T follicular helper cell (primary cell): ENCODE measurements at regions not wholly inside any gene's neighbourhood (a gene's known extent, or its start where the extent isn't known, plus 50 kb on each side); places are given as distances from the start of the nearest gene placed in this dataset.
"Not testable (repeated sequence)": the region's sequence is repeated elsewhere in the genome, so short reads cannot be mapped to it uniquely, and the experiment has no call there.

Experiments
- DNase-seq: peaks from one replicate; pipeline ENCODE4 v3.0.0-alpha.2; 2020; ENCODE audit warnings: low read depth

DNA sequence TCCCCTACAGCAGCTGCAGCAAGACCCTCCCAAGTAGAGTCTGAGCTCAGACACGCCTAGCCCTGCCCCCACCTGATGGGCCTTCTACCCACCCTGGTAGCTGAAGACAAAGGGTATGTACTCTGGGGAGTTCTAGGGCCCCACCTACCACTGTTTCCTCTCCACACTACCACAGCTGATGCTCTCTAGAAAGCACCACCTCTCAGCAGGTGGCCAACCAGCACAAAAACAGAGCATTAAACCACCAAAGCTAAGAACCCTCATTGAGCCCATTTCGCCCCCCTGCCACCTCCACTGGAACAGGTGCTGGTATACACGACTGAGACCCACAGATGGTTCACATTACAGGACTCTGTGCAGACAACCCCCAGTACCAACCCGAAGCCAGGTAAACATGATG is 258.9 kb downstream of the SETD4 start:
- DNase-seq = no peak

DNA sequence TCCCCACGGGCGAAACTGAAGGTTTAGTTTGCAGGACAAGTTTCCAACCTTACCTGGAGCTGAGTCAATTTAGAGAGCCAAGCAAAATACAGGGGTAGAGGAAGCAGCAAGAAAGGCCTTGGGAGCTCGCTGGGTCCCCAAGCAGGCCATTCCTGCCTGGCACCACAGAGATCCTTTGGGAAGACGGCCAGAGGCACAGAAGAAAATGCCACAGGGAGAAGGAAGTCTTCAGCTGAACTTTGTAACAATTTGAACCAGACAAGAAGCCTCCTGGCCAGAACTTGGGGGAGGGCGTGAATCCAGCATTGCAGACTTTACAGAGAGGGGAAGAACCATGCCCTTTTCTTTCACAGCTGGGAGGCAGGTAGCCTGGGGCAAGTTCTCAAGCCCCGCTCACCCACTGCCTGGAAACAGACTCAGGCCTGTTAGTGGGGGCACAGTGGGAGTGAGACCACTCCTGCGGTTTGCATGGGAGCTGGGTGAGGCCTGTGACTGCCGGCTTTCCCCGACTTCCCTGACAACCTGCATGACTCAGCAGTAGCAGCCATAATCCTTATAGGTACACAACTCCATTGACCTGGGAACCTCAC is 259.4 kb downstream of the SETD4 start:
- not testable (repeated sequence) for DNase-seq

DNA sequence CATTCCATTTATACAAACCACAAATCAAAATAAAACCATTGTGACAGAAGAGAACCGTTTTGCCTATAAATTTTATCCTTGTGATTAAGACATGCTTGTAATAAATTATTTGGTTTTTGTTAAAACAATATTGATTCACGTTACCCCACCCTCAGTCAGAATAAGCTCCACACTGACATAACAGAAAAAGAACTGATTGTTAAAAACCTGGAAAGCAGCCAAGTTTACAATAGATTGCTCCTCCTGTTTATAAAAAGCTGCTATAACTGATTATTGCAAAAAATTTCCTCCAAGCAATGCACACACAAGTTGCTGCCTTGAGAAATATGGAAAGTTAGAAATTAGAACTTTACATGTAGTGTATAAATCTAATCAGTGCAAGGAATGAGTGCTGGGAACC is 263.5 kb downstream of the SETD4 start:
- DNase-seq = no peak

DNA sequence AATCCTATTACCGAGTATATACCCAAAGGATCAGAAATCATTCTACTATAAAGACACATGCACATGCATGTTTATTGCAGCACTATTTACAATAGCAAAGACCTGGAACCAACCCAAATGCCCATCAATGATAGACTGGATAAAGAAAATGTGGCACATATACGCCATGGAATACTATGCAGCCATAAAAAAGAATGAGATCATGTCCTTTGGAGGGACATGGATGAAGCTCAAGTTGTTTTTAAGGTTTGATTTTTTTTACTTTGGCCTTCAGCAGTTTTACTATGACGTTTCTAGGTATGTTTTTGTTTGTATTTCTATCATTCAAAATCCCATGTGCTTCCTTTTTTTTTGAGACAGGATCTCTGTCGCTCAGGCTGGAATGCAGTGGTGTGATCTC is 265.8 kb downstream of the SETD4 start:
- not testable (repeated sequence) for DNase-seq

DNA sequence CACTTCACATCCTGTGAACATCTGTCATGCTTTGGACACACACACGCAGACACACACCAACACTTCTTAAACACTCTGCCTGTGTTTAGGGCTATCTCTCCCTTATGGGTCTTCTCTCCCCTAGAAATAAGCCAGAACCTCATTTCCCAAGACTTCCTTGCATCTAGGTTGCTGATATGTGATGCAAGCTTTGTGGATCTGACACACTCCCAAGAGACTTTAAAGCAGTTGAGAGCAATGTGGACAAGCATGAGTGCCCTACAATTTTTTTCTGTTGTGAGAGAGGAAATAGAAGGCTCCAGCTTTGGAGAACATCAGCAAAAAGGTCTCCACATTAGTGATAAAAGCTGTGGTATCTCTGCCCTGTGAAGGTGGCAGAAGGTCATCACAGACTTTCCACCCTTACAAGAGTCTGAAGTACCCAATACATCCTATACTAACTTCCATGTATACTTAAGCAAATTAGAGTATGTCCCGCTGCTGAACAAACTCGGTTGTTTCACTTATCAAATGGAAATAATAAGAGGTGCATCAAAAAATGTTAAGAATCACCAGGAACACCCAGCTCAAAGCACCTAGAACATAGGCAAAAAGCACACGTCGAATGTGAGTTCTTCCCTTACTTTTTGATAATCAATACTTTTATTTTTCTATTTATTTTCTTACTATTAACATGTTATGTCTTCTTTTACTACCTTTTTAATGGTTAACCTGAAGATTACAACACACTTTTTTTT is 267.6 kb downstream of the SETD4 start:
- no peak for DNase-seq

DNA sequence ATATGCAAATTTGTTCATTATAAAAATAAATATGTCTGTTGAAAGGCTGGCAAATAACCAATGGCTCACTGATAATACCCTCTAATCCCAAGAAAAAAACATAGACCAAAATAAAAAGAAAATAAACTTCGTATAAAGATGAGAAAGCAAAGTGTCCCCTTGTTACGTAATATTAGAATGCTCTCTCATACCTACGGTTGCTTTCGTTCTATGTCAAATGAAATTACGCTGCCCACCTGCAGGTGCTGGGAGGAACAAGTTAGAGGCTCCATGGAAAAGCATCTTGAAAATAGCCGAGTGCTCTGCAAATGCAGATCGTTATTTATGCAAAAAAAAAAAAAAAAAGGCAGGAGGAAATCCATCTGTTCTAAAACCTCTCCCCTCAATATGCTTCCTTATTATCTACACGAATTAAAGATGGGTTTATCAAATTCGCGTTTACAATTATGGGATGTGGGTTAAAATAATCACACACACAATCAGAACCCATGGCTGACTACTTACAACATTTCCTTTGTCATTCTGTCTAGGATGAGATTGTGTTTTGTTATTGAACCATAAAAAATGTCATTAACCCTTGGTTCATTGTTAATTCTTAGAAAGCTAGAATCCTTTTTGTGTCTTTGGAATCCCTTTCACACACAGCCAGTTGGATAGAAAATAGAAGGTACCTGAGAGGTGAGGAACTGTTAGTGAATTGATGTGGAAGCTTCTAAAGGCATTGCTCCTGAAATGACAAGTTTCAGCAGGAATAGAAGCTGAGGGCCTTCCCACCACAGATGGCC is 268.6 kb downstream of the SETD4 start:
- DNase-seq = no peak

DNA sequence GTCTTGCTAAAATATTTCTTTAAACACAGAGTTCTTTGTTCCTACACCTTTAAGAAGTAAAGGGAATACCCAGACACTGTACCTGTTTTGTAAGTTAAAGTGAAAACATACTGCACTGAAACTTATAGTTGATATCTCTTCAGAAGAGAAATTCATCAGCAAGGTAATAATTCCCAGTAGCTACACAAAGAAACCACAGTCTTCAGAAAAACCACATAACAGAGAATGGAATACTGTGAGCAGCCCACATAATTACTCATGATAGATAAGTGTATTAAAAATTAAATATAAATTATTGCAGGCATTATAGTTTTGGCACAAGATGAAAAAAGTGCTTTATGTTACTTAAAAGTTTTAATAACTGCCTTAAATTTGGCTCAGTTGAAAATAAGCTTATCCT is 276.6 kb downstream of the SETD4 start:
- DNase-seq = no peak

DNA sequence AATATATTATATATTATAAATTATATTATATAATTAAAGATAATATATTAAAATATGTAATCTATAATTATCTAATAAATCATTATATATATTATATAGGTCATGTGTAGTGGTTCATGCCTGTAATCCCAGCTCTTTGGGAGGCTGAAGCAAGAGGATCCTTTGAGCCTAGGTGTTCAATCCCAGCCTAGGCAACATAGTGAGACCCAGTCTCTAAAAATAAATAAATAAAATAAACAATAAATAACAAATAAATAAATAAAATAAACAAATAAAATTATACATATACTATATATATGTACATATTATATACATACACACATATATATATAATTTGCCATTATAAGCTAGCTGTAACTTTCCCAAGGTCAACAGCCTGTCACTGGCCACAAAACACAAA is 277.7 kb downstream of the SETD4 start:
- DNase-seq = no peak

DNA sequence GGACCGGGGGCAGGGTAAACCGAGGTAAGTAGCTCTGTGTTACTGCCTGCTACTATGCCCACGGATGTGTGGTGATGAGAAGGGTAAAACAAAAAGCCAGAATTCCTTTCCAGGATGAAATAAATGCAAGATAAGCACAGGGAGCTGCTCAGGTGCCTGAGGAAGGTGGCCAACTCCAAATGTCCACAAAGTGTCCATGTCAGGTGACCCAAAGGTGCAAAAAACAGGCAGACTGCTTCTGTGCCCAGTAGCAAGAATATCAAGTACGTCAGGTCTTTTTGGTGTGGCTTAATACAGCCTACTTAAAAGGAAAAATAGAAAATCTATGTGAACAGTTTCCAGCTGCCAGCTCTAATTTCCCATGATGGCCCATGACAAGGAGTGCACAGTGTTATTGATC is 279.3 kb downstream of the SETD4 start:
- DNase-seq = no peak

DNA sequence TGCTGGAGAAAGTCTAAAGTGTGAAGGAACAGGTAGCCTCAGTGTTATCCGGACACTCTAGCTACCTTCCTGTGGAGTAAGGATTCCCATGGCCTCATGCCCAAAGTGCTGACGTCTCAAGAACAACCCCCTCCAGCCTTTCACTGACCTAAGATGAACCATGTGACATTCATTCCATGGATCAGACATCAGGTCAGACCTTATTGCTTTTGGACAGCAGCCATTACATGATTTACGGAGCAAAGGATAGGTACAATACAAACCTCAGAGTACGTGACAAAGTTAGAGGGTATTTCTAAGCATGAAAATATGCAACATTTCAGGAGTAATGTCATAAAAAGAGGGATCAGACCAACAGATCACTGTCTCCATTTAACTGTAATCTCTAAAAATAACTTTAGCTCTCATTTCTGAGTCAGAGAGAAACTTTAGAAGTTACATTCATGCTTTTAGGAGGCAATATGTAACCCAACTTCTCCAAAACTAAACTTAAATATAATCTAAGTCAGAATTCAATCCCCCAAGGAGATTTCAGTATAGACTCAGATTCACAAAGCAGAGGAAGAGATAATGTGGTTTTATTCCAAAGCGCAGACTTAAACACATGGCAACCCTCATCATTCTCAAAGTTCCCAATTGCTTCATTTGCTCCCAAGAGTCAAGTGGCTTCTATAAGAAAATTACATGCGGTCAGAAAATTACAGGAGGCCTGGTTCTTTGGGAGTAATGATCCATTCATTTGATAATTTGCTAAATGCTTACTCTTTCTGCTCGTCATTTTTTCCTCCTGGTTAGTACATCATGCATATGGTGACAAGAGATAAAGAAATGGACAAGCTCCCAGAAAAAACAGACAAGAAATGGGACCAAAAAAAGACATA is 280.4 kb downstream of the SETD4 start:
- DNase-seq = no peak

DNA sequence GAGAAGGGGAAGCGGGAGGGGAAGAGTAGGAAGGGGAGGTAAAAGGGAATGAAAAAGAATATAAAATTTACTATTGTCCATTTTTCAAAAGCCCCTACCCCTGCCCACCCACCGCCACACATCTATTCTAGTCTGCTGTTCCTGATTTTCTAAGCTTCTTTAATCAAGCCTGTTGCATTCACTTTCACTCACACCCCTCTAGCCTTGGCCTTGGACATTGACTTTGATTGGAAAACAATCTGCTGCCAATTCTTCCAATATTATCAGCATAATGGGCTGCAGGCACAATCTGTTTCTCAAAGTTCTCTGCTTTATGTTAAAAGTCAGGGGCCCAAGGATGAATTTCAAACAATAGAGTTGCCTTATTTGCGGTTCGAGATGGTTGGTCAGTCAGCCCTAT is 281.2 kb downstream of the SETD4 start:
- no peak for DNase-seq

DNA sequence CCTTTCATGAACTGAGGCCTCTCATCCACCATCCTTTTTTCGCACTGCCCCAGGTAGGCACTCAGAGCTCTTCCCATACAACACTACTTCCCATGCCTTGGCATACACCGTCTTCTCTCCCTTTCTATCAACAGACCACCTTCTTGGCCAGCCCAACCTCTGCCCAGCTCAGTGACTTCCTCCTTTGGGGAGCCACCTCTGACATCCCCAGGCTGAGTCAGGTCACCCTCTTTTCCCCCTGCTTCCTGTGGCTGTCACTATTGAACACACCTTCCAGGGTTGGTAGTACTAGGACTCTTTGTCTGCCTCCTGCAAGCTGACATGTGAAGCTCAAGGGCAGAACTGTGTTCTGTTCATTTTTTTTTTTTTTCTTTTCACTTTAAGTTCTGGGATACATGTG is 283.2 kb downstream of the SETD4 start:
- no peak for DNase-seq

DNA sequence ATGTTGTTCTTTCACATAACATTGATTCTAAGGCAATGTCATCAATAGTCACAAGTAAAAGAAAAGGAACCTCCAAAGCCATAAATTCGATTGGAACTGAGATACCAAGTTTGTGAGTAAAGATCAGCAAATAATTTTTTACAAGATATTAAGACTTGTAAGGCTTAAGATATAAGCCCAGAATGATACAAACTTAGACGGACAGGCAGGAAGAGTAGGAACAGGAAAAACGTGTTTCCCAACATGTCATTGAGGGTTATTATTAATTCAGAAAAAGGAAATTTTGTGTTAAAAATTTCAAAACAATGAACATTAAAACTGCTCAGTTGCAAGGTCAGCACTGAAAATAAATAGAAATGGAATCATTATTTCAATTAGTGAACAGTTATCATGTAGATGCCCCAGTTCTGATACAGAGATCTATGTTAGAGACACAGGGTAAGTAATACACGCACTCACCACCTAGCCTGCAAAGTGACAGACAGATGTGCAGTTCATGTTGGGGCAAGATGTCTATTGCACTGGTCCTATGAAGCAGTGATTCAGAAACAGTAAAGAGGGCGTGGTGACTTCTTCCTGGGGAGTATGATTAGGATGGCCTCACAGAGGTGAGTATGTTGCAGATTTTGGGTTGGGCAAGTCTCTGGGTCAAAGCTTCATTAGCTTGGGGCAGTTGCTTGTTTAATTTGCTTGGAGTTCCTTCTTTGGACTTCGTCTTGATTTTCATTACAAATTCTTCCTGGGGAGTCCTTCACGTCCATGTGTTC is 284.4 kb downstream of the SETD4 start:
- DNase-seq = no peak

DNA sequence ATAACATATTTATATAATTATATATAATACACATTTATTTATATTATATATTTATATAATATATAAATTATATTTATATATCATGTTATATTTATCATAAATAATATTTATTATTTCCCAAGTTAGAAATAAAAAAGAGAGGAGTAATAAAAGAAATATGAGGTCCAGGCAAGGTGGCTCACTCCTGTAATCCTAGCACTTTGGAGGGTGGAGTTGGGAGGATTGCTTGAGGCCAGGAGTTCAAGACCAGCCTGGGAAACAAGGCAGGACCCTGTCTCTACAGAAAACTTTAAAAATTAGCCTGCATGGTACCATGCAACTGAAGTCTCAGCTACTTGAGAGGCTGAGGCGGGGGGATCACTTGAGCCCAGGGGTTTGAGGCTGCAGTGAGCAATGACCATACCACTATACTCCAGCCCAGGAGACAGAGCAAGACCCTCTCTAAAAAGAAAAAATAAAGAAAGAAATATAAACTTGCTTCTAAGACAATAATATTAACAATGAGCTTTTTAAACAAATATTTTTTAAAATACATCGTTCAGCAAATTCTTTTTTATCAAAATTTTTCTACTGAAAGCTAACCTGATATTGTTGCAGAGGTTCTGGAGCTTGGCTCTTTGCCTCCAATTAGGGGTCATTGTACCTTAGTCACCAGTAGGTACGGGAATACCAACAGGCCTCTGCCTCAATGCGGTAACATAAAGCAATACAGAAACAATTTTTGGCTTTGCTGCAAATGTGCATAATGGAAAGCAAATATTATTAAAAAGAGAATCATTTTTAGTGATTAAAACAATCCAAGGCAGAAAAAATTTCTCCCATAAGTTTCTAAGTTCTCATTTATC is 290.0 kb downstream of the SETD4 start:
- no peak for DNase-seq

DNA sequence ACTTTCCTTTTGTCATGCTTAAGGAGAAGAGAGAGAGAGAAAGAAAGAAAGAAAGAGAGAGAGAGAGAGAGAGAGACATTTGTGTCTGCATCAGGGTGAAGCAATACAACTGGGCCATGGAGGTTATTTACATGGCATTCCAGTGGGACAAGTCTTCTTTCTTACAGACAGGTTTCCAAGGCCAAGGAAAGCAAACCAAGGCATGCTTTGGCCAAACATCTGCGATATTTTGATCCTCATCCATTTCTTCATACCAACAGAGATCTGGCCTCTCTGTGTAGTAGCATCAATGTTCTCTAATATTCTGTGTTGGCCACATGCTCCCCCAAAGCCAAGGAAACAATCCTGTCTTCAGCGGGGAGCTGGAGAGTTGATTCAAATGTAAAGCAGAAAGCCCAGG is 292.1 kb downstream of the SETD4 start:
- no peak for DNase-seq

DNA sequence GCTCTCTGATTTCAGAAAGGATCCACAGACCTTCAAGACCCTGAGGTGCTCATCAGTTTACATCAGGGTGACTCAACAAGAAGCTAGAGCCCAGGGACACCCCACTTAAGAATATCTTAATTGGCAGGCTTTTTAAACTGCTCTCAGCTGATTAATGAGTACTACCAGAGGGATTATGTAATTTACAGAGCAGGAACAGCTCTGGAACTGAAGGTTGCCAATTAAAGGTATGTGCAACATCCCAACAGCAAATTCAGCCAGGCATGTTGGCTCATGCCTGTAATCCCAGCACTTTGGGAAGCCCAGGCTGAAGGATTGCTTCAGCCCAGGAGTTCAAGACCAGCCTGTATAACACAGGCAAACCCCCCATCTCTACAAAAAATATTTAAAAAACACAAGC is 295.7 kb downstream of the SETD4 start:
- no peak for DNase-seq

DNA sequence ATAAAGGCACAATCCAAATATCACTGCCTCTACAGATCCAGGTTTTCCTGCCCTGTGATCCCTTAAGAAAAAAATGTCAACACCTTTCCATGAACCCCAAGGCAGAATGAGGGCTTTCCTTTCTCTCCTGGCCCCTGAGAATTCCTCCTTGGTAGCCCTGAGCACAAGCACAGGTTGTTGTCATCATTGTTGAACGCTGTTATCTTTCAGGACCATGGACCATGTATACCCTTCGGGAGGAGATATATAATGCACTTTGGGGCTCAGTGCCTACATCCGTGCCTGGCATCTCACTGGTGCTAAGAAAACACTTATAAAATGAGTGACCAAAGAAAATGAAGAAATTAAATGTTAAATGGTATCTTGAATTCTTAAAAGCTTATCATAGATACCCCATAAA is 296.2 kb downstream of the SETD4 start:
- no peak for DNase-seq

DNA sequence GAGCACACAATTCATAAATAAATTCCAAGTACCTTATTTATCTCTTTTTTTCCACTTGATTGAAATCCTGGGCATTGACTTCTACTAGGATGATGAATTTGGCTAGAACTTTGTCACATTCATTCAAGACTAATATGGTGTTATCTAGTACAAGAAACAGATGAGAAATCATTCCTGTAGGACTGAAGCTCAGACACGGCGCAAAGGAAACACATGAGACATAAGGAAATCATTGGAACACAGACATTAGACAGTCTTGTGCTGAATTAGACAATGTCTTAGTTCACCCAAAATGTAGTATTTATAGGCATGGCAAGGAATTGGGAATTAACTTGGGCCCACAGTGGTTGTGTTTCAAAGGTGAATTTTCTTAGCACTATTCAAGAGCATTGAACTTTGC is 305.7 kb downstream of the SETD4 start:
- DNase-seq = no peak

DNA sequence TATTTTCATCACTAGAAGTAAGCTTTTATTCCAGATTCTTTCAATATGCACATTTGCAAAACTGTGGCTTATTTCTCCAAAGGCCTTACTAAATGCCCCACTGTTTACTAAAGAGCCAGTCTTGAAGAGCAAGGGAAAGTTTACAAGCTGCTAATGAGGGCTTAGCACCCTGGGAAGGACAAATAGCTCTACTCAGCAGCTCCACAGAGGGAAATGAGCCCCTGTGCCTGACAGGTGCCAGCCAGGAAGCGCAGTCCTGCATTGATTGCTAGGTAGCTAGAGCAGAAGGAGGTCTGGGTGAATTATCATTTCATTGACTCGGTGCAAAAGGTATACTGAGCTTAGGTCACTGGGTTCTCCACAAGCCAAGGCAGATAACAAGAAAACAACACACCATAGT is 307.0 kb downstream of the SETD4 start:
- DNase-seq = no peak

DNA sequence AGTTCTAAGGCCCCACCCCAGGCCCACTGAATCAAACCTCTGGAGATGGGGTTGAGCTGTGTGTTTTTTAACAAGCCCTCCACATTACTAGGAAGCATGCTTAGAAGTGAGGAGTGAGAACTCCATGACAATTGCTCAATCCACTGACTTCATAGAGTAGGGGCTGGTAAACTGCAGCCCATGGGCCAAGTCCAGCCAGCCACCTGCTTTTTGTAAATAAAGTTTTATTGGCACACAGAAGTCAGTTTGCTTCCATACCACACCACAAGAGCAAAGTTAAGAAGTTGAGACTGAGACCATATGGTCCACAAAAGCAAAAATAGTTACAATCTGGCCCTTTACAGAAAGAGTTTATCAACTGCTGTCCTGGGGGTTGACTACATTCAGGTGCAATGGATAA is 309.2 kb downstream of the SETD4 start:
- DNase-seq = no peak

DNA sequence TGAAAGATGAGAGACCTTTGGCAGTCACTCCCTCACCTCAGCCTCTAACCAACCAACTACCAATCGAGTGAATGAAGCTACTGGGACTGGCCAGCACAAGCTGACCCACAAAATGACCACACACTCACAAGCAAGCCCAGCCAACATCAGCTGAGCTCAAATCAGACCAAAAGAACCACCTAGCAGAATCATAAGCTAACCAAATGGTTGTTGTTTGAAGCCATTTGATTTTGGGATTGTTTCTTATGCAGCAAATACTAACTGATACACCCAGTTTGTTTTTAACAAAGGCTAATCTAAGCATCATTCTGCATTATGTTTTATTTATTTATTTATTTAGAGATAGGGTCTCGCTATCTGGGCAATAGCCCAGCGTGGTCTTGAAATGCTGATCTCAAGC is 310.4 kb downstream of the SETD4 start:
- no peak for DNase-seq
